ENCODE measurements at regions not wholly inside any gene's neighbourhood (a gene's known extent, or its start where the extent isn't known, plus 50 kb on each side); places are given as distances from the start of the nearest gene placed in this dataset.
A peak's percentile ranks its signal among the peaks of the same experiment; 100 is the strongest.

DNA sequence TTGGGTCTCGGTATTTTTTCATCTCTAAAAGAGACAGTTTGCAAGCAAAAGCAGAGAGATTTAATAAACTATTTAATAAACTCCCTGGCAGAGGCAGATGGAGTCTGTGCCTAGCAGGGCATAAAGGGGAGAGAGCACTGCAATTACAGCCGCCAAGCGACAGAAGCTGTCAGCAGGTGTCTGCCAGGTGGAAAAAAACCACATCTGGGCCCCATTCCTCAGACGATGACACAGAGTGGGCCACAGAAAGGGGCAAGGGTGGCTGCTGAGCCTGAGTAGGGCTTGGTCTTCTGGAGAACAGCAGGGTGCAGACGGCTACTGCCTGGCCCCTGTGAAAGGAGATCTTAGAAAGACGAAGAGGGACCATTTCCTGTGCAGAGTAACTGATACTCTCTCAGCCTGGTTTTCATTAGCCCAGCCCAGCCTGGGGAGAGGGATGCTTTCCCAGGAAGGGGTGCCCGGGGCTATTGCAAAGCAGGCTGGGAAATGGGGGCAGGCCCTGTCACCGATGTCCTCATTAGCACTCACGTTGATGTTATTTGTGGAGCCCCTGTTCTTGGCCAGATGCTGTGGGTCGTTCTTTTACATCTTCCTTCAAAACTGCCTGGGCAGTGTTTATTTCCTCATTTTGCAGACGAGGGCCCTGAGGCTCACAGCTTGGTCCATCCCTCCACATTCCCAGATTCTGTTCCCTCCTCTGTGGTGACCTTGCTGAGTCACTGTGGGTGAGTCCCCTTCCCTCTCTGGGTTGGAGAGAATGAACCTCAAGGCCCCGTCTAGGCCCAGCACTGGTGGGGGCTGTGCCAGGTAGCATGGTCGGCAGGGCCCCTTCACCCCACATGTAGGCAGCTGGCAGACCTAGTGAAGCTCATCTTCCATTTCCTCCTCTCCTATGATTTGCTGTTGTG, 472.7 kb downstream of the PTPRU start:
- Mint-ChIP-seq H3K36me3 (no peaks in the 10 kb centered on the region), H3K4me1 (peaks cover 57% of the 10 kb centered on the region), H3K27me3 (ENCODE audit: insufficient read depth, low read depth) (peaks cover 17% of the 10 kb centered on the region), H3K9me3 (peaks cover 2% of the 10 kb centered on the region), H3K4me3 (peak overlapping the region; percentile 14), H3K27ac (peak overlapping the region; percentile 48)
- H3K4me3 ChIP-seq: no peak overlapping the region
- H3K27me3 ChIP-seq: no peaks in the 10 kb centered on the region
- DNase-seq (ENCODE audit: low spot score): peak; percentile 10
- no peaks in the 10 kb centered on the region for H3K79me2 ChIP-seq (ENCODE audit: low read depth)
- H4K20me1 ChIP-seq (ENCODE audit: low read depth): no peaks in the 10 kb centered on the region
- H2AFZ ChIP-seq (replicated peaks): no peak overlapping the region
- TF ChIP-seq EZH2phosphoT487 (IDR thresholded peaks at IDR 0.05): no peak
- TF ChIP-seq, protein P1, sequence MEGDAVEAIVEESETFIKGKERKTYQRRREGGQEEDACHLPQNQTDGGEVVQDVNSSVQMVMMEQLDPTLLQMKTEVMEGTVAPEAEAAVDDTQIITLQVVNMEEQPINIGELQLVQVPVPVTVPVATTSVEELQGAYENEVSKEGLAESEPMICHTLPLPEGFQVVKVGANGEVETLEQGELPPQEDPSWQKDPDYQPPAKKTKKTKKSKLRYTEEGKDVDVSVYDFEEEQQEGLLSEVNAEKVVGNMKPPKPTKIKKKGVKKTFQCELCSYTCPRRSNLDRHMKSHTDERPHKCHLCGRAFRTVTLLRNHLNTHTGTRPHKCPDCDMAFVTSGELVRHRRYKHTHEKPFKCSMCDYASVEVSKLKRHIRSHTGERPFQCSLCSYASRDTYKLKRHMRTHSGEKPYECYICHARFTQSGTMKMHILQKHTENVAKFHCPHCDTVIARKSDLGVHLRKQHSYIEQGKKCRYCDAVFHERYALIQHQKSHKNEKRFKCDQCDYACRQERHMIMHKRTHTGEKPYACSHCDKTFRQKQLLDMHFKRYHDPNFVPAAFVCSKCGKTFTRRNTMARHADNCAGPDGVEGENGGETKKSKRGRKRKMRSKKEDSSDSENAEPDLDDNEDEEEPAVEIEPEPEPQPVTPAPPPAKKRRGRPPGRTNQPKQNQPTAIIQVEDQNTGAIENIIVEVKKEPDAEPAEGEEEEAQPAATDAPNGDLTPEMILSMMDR (IDR thresholded peaks at IDR 0.05): no peak
- no peak for TF ChIP-seq EZH2 (IDR thresholded peaks at IDR 0.05)
- H3K9ac ChIP-seq: no peak overlapping the region
- no peaks in the 10 kb centered on the region for H3K36me3 ChIP-seq
- H3F3A ChIP-seq (ENCODE audit: low read depth): peaks cover 12% of the 10 kb centered on the region
- no peaks in the 10 kb centered on the region for H3K9me3 ChIP-seq (ENCODE audit: low read depth)
- H3K4me2 ChIP-seq: peak overlapping the region; percentile 14
- peak overlapping the region; percentile 13 for H3K27ac ChIP-seq
- H3K4me1 ChIP-seq: peaks cover 27% of the 10 kb centered on the region

GRCh38 chr1:29708381-29708780, 472.1 kb downstream of the PTPRU start:
- Histone ChIP-seq H3K9me3 (ENCODE audit: low read depth) (no peaks in the 10 kb centered on the region), H3K4me3 (no peak overlapping the region), H3F3A (ENCODE audit: low read depth) (peaks cover 17% of the 10 kb centered on the region), H3K79me2 (ENCODE audit: low read depth) (no peaks in the 10 kb centered on the region), H3K36me3 (no peaks in the 10 kb centered on the region), H4K20me1 (ENCODE audit: low read depth) (no peaks in the 10 kb centered on the region), H3K27ac (peak overlapping the region; percentile 13), H3K27me3 (no peaks in the 10 kb centered on the region), H3K9ac (no peak overlapping the region), H3K4me2 (peak overlapping the region; percentile 14), H2AFZ (replicated peaks) (no peak overlapping the region), H3K4me1 (peaks cover 31% of the 10 kb centered on the region)
- Mint-ChIP-seq H3K27me3 (ENCODE audit: insufficient read depth, low read depth) (peaks cover 13% of the 10 kb centered on the region), H3K36me3 (no peaks in the 10 kb centered on the region), H3K9me3 (peaks cover 2% of the 10 kb centered on the region), H3K4me1 (peaks cover 64% of the 10 kb centered on the region), H3K4me3 (peak overlapping the region; percentile 20), H3K27ac (peak overlapping the region; percentile 48)
- TF ChIP-seq EZH2phosphoT487 (IDR thresholded peaks at IDR 0.05) (no peak), EZH2 (IDR thresholded peaks at IDR 0.05) (no peak)
- TF ChIP-seq, protein P1 (IDR thresholded peaks at IDR 0.05): no peak
- DNase-seq (ENCODE audit: low spot score): no peak

GRCh38 chr1:29707796-29708195, 471.5 kb downstream of the PTPRU start:
- Mint-ChIP-seq H3K36me3 (no peaks in the 10 kb centered on the region), H3K27me3 (ENCODE audit: insufficient read depth, low read depth) (peaks cover 8% of the 10 kb centered on the region), H3K4me3 (peak overlapping the region; percentile 20), H3K4me1 (peaks cover 70% of the 10 kb centered on the region), H3K9me3 (peaks cover 2% of the 10 kb centered on the region), H3K27ac (peak overlapping the region; percentile 12)
- H3K79me2 ChIP-seq (ENCODE audit: low read depth): no peaks in the 10 kb centered on the region
- no peak overlapping the region for H3K27ac ChIP-seq
- no peaks in the 10 kb centered on the region for H3K27me3 ChIP-seq
- peaks cover 17% of the 10 kb centered on the region for H3F3A ChIP-seq (ENCODE audit: low read depth)
- peaks cover 31% of the 10 kb centered on the region for H3K4me1 ChIP-seq
- H3K9me3 ChIP-seq (ENCODE audit: low read depth): no peaks in the 10 kb centered on the region
- no peak overlapping the region for H2AFZ ChIP-seq (replicated peaks)
- H3K4me2 ChIP-seq: no peak overlapping the region
- H3K36me3 ChIP-seq: no peaks in the 10 kb centered on the region
- H3K4me3 ChIP-seq: no peak overlapping the region
- no peaks in the 10 kb centered on the region for H4K20me1 ChIP-seq (ENCODE audit: low read depth)
- TF ChIP-seq EZH2phosphoT487 (IDR thresholded peaks at IDR 0.05): no peak
- TF ChIP-seq, protein P1 (IDR thresholded peaks at IDR 0.05): no peak
- no peak for TF ChIP-seq EZH2 (IDR thresholded peaks at IDR 0.05)
- DNase-seq (ENCODE audit: low spot score): no peak
- H3K9ac ChIP-seq: no peak overlapping the region

Measured in neural progenitor cell (in vitro differentiated cells).